Glutamatergic neuron (in vitro differentiated cells): ENCODE measurements at regions not wholly inside any gene's neighbourhood (a gene's known extent, or its start where the extent isn't known, plus 50 kb on each side); places are given as distances from the start of the nearest gene placed in this dataset.
"Not testable (repeated sequence)": the region's sequence is repeated elsewhere in the genome, so short reads cannot be mapped to it uniquely, and the experiment has no call there.

Experiments used
- DNase-seq: peaks from one replicate; pipeline ENCODE4 v3.0.0; 2022
- H3K27ac Mint-ChIP-seq: one replicate; pipeline ENCODE4 v1.8.0; 2020; ENCODE audit warnings: mild to moderate bottlenecking, mixed read lengths, inconsistent platforms; ENCODE audit not compliant: unreplicated experiment
- H3K27me3 Mint-ChIP-seq: one replicate; pipeline ENCODE4 v1.8.0; 2020; ENCODE audit warnings: mild to moderate bottlenecking, moderate library complexity, mixed read lengths, inconsistent platforms; ENCODE audit not compliant: unreplicated experiment
- H3K36me3 Mint-ChIP-seq: one replicate; pipeline ENCODE4 v1.8.0; 2020; ENCODE audit warnings: mild to moderate bottlenecking, mixed read lengths, inconsistent platforms; ENCODE audit not compliant: unreplicated experiment
- H3K4me1 Mint-ChIP-seq: one replicate; pipeline ENCODE4 v1.8.0; 2020; ENCODE audit warnings: mild to moderate bottlenecking, low read depth, mixed read lengths, inconsistent platforms; ENCODE audit not compliant: unreplicated experiment
- H3K4me3 Mint-ChIP-seq: one replicate; pipeline ENCODE4 v1.8.0; 2020; ENCODE audit warnings: mild to moderate bottlenecking, mixed read lengths, inconsistent platforms; ENCODE audit not compliant: unreplicated experiment
- H3K9me3 Mint-ChIP-seq: one replicate; pipeline ENCODE4 v1.8.0; 2020; ENCODE audit warnings: mild to moderate bottlenecking, moderate library complexity, mixed read lengths, inconsistent platforms; ENCODE audit not compliant: unreplicated experiment

DNA sequence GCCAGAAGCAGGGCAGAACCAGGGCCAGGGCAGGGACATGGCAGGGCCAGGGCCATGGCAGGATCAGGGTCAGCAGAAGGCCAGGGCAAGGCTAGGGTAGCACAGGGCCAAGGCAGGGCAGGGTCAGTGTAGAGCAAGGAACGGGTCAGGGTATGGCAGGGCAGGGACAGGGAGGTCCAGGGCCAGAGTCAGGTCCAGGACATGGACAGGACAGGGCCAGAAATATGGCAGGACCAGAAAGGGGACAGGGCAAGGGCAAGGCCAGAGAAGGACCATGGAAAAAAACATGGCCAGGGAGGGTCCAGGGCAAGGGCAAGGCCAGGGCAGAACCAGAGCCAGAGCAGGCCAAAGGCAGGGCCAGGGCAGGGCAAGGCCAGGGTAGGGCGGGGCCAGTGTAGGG, 2870.7 kb downstream of the RPIA start:
- not testable (repeated sequence) for H3K4me1 Mint-ChIP-seq, H3K27ac Mint-ChIP-seq, DNase-seq, H3K9me3 Mint-ChIP-seq, H3K27me3 Mint-ChIP-seq, H3K4me3 Mint-ChIP-seq, H3K36me3 Mint-ChIP-seq

DNA sequence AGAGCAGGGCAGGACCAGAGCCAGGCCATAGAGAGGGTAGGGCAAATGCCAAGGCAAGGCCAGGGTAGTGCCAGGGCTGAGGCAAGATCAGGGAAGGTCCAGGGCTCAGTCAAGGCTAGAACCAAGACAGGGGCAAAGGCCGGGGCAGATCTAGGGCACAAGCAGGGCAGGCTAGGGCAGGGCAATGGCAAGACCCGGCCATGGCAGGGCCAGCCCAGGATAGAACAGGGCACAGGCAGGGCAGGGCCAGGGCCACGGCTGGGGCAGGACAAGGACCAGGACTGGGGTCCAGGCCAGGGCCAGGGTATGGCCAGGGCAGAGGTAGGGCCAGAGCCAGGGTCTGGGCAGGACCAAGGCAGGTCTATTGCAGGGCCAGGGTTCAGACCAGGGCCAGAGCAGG, 2873.2 kb downstream of the RPIA start:
- H3K4me1 Mint-ChIP-seq, H3K4me3 Mint-ChIP-seq, H3K9me3 Mint-ChIP-seq, H3K27me3 Mint-ChIP-seq, DNase-seq, H3K36me3 Mint-ChIP-seq, H3K27ac Mint-ChIP-seq: not testable (repeated sequence)

DNA sequence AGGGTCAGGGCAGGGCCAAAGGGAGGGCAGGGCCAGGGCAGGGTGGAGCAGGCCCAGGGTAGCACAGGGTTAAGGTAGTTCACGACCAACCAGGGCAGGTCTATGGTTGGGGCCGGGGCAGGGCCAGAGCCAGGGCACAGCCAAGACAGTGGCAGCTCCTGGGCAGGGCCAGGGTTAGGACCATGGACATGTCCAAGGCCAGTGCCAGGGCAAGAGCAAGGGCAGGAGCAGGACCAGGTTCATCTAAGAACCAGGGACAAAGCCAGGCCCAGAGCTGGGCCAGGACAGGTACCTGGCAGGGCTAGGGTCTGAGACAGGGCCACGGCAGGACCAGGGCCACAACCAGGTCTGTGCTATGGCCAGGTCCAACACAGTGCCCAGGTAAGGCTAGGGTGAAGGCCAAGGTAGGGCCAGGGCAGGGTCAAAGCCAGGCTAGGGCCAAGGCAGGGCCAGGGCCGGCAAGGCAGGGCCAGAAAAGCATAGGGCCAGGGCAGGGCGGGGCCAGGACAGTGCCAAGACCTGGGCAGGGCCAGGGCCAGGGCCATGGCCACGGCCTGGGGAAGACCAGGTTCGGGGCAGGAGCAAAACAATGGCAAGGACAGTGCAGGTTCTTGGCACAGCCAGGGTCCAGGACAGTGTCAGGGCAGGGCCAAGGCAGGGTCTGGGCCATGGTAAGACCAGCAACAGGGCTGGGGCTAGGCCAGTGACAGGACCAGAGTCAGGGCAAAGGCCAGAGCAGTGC, 2874.4 kb downstream of the RPIA start:
- DNase-seq, H3K27ac Mint-ChIP-seq, H3K9me3 Mint-ChIP-seq, H3K36me3 Mint-ChIP-seq, H3K4me1 Mint-ChIP-seq, H3K27me3 Mint-ChIP-seq, H3K4me3 Mint-ChIP-seq: not testable (repeated sequence)

DNA sequence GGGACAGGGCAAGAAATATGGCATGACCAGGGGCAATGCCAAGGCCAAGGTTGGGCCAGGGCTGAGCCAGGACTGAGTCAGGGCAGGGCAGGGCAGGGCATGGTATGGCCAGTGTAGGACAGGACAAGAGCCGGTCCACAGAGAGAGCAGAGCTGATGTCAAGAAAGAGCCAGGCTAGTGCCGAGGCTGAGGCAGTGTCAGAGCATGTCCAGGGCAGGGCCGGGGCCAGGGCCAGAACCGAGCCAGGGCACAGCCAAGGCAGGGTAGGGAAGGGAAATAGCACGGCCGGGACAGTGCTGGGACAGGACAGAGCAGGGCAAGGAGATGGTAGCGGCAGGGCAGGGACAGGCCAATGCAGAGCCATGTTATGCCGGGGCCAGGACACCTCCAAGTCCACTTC, 2875.1 kb downstream of the RPIA start:
- DNase-seq, H3K27me3 Mint-ChIP-seq, H3K4me3 Mint-ChIP-seq, H3K36me3 Mint-ChIP-seq, H3K9me3 Mint-ChIP-seq, H3K4me1 Mint-ChIP-seq, H3K27ac Mint-ChIP-seq: not testable (repeated sequence)

DNA sequence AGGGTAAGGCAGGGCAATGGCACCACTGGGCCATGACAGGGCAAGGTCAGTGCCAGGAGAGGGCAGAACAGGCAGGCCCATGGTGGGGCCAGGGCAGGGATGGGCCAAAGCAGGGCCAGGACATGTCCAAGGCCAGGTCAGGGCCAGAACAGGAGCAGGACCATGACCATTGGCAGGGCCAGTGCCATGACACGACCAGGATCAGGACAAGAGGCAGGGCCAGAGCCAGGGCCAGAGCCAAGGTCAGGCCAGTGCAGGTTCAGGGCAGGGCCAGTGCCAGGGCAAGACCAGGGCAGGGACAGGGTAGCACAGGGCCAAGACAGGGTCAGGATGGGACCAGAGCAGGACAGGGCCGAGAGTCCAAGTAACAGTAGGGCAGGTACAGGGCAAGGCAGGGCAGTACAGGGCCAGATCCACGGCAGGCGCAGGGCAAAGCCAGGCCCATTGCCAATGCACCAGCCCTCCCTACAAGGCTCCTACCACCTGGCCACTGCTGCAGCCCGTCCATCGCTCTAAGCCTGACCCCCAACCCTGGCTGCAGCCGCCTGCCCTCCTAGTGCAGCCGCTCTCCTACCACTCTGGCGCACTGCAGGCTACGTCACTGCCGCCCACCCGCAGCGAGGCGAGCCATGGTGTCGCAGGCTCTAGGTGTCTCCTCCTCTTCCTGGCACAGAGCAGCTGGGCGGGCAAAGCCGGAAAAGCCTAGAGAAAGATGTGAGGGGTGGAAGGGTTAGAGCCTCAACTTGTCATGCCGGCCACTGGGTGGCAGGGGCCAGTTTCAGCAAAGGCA, 2876.3 kb downstream of the RPIA start:
- DNase-seq, H3K9me3 Mint-ChIP-seq, H3K27me3 Mint-ChIP-seq: not testable (repeated sequence)

DNA sequence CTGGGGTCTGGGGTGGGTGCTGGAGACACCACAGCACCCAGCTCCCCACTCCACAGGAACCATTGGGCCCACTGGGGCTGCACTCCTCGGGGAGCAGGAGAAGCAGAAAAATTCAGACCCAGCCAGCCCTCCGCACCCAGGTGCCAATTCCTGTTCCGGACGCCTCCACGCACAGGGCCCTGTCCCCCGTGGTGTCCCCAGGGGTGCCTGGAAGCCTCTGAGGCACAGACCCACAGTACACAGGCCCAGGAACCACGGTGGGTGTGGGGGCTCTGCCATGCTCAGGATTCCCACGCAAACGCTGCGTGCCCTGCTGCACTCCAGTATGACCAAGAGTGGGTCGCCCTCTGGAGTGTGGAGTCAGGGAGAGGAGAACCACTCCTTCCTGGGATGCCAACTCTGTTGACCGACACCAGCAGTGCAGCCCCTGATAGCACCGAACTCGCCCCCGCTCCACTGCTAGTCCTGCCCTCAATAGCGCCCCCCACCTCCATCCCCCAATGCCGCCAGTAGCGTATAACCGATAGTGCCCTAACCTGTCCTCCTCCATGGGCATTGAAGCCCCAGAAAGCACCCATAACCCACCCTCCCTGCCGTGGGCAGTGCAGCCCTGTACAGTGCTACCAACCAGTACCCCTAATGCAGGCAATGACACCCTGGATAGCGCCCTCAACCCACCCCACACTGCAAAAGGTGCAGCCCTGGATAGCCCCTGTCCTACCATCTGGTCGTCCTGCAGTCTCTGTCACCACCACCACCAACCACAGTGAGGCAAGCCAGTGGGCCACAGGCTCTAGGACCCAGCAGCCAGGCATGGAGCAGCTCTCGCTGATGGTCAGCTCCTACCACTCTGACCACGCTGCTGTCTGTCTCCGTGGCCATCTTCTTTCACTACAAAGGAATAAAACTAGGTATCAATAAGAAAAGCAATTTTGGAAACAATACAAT, 2877.2 kb downstream of the RPIA start:
- not testable (repeated sequence) for H3K36me3 Mint-ChIP-seq, H3K27ac Mint-ChIP-seq, H3K27me3 Mint-ChIP-seq, DNase-seq, H3K4me1 Mint-ChIP-seq, H3K9me3 Mint-ChIP-seq, H3K4me3 Mint-ChIP-seq

More for the DNA sequence above, 2876.3 kb downstream of the RPIA start:
- not testable (repeated sequence) for H3K36me3 Mint-ChIP-seq, H3K27ac Mint-ChIP-seq, H3K4me3 Mint-ChIP-seq, H3K4me1 Mint-ChIP-seq

DNA sequence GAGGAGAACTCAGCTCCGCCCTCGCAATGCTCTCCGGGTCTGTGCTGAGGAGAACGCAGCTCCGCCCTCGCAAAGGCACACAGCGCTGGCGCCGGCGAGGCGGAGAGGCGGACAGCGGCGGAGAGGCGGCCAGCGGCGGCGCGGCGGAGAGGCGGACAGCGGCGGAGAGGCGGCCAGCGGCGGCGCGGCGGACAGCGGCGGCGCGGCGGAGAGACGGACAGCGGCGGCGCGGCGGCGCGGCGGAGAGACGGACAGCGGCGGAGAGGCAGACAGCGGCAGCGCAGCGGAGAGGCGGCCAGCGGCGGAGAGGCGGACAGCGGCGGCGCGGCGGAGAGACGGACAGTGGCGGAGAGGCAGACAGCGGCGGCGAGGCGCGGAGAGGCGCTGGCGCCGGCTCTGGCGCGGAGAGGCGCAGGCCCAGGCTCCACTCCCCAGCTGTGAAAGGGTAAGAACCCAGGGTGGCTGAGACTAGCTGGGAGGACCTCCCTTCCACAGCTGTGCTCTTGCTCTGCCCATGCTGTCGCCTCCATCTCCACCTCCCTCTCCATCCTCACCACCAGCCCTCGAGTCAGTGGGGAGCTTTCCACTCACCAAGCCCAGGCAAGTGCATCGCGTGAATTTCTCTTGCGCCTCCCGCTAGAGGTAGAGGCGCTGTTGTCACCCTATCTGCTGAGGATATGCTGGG, 2879.9 kb downstream of the RPIA start:
- H3K9me3 Mint-ChIP-seq, H3K27me3 Mint-ChIP-seq, H3K27ac Mint-ChIP-seq, H3K36me3 Mint-ChIP-seq, H3K4me1 Mint-ChIP-seq: not testable (repeated sequence)
- DNase-seq, result peak; percentile 79
- peak overlapping the region; percentile 88 for H3K4me3 Mint-ChIP-seq

DNA sequence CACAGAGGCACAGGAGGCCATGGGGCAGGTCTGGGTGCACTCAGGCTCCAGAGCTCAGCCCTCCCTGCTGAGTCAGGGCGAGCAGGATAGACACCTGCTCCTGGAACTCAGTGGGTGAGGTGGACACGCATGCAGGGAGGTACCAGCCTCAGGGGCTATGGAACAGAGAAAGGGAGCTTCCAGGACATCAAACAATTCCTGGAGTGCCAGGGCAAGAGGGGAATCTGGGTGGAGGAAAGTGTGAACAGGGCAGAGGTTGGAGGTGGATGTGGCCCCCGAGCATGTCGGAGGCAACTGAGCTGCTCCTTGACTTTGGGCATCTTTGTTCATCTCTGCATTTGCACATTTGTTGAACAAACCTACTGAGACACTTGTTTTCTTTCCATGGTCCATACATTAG, 2881.5 kb downstream of the RPIA start:
- H3K36me3 Mint-ChIP-seq, H3K27ac Mint-ChIP-seq, H3K4me1 Mint-ChIP-seq, DNase-seq, H3K27me3 Mint-ChIP-seq, H3K9me3 Mint-ChIP-seq: not testable (repeated sequence)
- H3K4me3 Mint-ChIP-seq, result peak overlapping the region; percentile 48

DNA sequence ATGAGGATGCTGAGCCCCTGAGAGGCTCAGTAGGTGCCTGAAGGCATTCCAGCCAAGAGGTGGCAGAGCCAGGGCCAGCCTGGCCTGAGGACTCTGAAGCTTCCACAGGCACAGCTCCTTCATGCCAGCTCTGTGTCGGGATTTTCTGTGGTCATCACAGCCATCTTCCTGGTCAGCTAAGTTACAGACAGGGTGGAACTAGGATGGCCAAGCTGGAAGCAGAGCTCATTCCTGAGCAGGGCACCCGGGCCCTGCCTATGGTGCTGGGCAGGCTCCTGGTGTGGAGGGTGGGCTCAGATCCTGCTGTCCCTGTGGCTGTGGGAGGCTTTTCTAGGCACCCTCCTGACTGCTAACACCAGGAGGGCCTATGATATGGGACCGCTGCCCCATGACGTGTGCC, 2882.3 kb downstream of the RPIA start:
- H3K27me3 Mint-ChIP-seq, DNase-seq, H3K4me1 Mint-ChIP-seq, H3K4me3 Mint-ChIP-seq, H3K27ac Mint-ChIP-seq, H3K36me3 Mint-ChIP-seq, H3K9me3 Mint-ChIP-seq: not testable (repeated sequence)

DNA sequence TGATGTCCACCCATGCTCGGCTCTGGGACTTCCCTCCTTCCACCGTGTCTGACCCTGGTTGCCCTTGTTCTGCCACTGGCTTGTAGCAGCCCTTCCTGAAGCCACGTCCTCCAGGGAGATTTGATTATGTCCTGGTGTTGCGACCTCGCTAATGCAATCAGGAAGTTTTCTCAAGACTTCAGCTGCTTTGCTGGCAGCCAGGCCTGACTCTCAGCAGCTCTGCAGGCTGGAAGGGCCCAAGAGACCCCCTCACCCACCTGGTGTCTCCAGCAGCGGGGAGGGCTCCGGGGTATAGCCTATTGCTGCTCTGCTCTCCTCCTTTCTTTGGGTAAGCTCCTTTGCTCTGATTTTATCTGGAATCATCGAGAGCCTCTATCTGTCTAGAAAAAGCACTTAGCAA, 2882.8 kb downstream of the RPIA start:
- not testable (repeated sequence) for H3K27ac Mint-ChIP-seq, H3K36me3 Mint-ChIP-seq, H3K4me1 Mint-ChIP-seq, H3K9me3 Mint-ChIP-seq, H3K4me3 Mint-ChIP-seq, H3K27me3 Mint-ChIP-seq
- peak; percentile 48 for DNase-seq

DNA sequence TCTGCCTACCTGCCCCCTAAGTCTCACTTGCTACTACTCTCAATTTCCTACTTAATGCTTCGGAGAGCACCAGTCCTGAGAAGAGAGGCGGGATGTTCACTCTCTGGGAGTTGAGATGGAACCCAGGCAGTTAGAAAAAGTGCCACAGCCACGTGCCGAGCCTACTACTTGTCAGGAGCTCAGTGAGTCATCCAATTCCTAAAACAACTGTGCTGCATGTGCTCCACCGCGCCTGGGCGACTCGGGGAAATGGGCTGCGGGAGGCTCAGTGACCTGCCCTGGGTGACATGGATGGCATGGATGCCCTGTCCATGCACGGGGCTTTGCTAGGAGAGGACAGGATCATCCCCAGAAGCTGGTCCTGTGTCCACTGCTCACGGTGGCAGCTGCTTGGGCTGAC, 2884.2 kb downstream of the RPIA start:
- H3K27ac Mint-ChIP-seq, H3K4me1 Mint-ChIP-seq, H3K36me3 Mint-ChIP-seq, H3K4me3 Mint-ChIP-seq, H3K27me3 Mint-ChIP-seq, DNase-seq, H3K9me3 Mint-ChIP-seq: not testable (repeated sequence)
